ENCODE measurements at regions not wholly inside any gene's neighbourhood (a gene's known extent, or its start where the extent isn't known, plus 50 kb on each side); places are given as distances from the start of the nearest gene placed in this dataset.
"Not testable (repeated sequence)": the region's sequence is repeated elsewhere in the genome, so short reads cannot be mapped to it uniquely, and the experiment has no call there.

- H2AFZ ChIP-seq (ENCODE audit: low read depth, low read length); H3K9me3 ChIP-seq (ENCODE audit: low read length); H3K4me3 ChIP-seq (ENCODE audit: low read length); H3K36me3 ChIP-seq (ENCODE audit: insufficient read depth, low read length); H3K27me3 ChIP-seq (ENCODE audit: insufficient read depth, low read length); H3K4me1 ChIP-seq (ENCODE audit: insufficient read depth, low read length): not testable (repeated sequence)
These were observed 200.3 kb downstream of the NKX6-1 start for GRCh38 chr4:84298719-84299254.

- H3K4me1 ChIP-seq (ENCODE audit: insufficient read depth, low read length), result no peaks in the 10 kb centered on the region
- H2AFZ ChIP-seq (ENCODE audit: low read depth, low read length), result no peak overlapping the region
- no peaks in the 10 kb centered on the region for H3K27me3 ChIP-seq (ENCODE audit: insufficient read depth, low read length)
- no peaks in the 10 kb centered on the region for H3K9me3 ChIP-seq (ENCODE audit: low read length)
- no peak overlapping the region for H3K4me3 ChIP-seq (ENCODE audit: low read length)
- H3K36me3 ChIP-seq (ENCODE audit: insufficient read depth, low read length), result no peaks in the 10 kb centered on the region
These were observed 200.9 kb downstream of the NKX6-1 start for GRCh38 chr4:84298023-84298718.

GRCh38 chr4:84291969-84292368 lies 207.1 kb downstream of the NKX6-1 start:
- Histone ChIP-seq H2AFZ (ENCODE audit: low read depth, low read length) (no peak overlapping the region), H3K36me3 (ENCODE audit: insufficient read depth, low read length) (no peaks in the 10 kb centered on the region), H3K4me3 (ENCODE audit: low read length) (no peak overlapping the region), H3K4me1 (ENCODE audit: insufficient read depth, low read length) (no peaks in the 10 kb centered on the region), H3K9me3 (ENCODE audit: low read length) (no peaks in the 10 kb centered on the region), H3K27me3 (ENCODE audit: insufficient read depth, low read length) (no peaks in the 10 kb centered on the region)

GRCh38 chr4:84286048-84286447 lies 213.0 kb downstream of the NKX6-1 start:
- no peaks in the 10 kb centered on the region for H3K9me3 ChIP-seq (ENCODE audit: low read length)
- no peaks in the 10 kb centered on the region for H3K27me3 ChIP-seq (ENCODE audit: insufficient read depth, low read length)
- no peaks in the 10 kb centered on the region for H3K36me3 ChIP-seq (ENCODE audit: insufficient read depth, low read length)
- H3K4me3 ChIP-seq (ENCODE audit: low read length), result no peak overlapping the region
- no peak overlapping the region for H2AFZ ChIP-seq (ENCODE audit: low read depth, low read length)
- no peaks in the 10 kb centered on the region for H3K4me1 ChIP-seq (ENCODE audit: insufficient read depth, low read length)

- Histone ChIP-seq H3K27me3 (ENCODE audit: insufficient read depth, low read length) (no peaks in the 10 kb centered on the region), H2AFZ (ENCODE audit: low read depth, low read length) (no peak overlapping the region), H3K4me1 (ENCODE audit: insufficient read depth, low read length) (no peaks in the 10 kb centered on the region), H3K4me3 (ENCODE audit: low read length) (no peak overlapping the region), H3K9me3 (ENCODE audit: low read length) (no peaks in the 10 kb centered on the region), H3K36me3 (ENCODE audit: insufficient read depth, low read length) (no peaks in the 10 kb centered on the region)
These were observed 219.4 kb downstream of the NKX6-1 start for GRCh38 chr4:84279678-84280077.

GRCh38 chr4:84277923-84278322 lies 221.2 kb downstream of the NKX6-1 start:
- Histone ChIP-seq H2AFZ (ENCODE audit: low read depth, low read length) (no peak overlapping the region), H3K4me1 (ENCODE audit: insufficient read depth, low read length) (no peaks in the 10 kb centered on the region), H3K9me3 (ENCODE audit: low read length) (no peaks in the 10 kb centered on the region), H3K4me3 (ENCODE audit: low read length) (no peak overlapping the region), H3K27me3 (ENCODE audit: insufficient read depth, low read length) (no peaks in the 10 kb centered on the region), H3K36me3 (ENCODE audit: insufficient read depth, low read length) (no peaks in the 10 kb centered on the region)

- no peaks in the 10 kb centered on the region for H3K27me3 ChIP-seq (ENCODE audit: insufficient read depth, low read length)
- no peaks in the 10 kb centered on the region for H3K9me3 ChIP-seq (ENCODE audit: low read length)
- H2AFZ ChIP-seq (ENCODE audit: low read depth, low read length), result no peak overlapping the region
- H3K36me3 ChIP-seq (ENCODE audit: insufficient read depth, low read length), result no peaks in the 10 kb centered on the region
- no peaks in the 10 kb centered on the region for H3K4me1 ChIP-seq (ENCODE audit: insufficient read depth, low read length)
- no peak overlapping the region for H3K4me3 ChIP-seq (ENCODE audit: low read length)
These were observed 222.3 kb downstream of the NKX6-1 start for GRCh38 chr4:84276752-84277151.

GRCh38 chr4:84269536-84270044 lies 229.5 kb downstream of the NKX6-1 start:
- no peaks in the 10 kb centered on the region for H3K9me3 ChIP-seq (ENCODE audit: low read length)
- H3K27me3 ChIP-seq (ENCODE audit: insufficient read depth, low read length), result no peaks in the 10 kb centered on the region
- H2AFZ ChIP-seq (ENCODE audit: low read depth, low read length), result no peak overlapping the region
- no peaks in the 10 kb centered on the region for H3K36me3 ChIP-seq (ENCODE audit: insufficient read depth, low read length)
- H3K4me1 ChIP-seq (ENCODE audit: insufficient read depth, low read length), result no peaks in the 10 kb centered on the region
- H3K4me3 ChIP-seq (ENCODE audit: low read length), result no peak overlapping the region

GRCh38 chr4:84264652-84265051 lies 234.4 kb downstream of the NKX6-1 start:
- Histone ChIP-seq H3K9me3 (ENCODE audit: low read length) (no peaks in the 10 kb centered on the region), H3K36me3 (ENCODE audit: insufficient read depth, low read length) (no peaks in the 10 kb centered on the region), H2AFZ (ENCODE audit: low read depth, low read length) (no peak overlapping the region), H3K27me3 (ENCODE audit: insufficient read depth, low read length) (no peaks in the 10 kb centered on the region), H3K4me3 (ENCODE audit: low read length) (no peak overlapping the region), H3K4me1 (ENCODE audit: insufficient read depth, low read length) (no peaks in the 10 kb centered on the region)

- Histone ChIP-seq H3K4me1 (ENCODE audit: insufficient read depth, low read length) (no peaks in the 10 kb centered on the region), H3K4me3 (ENCODE audit: low read length) (no peak overlapping the region), H3K36me3 (ENCODE audit: insufficient read depth, low read length) (no peaks in the 10 kb centered on the region), H3K27me3 (ENCODE audit: insufficient read depth, low read length) (no peaks in the 10 kb centered on the region), H3K9me3 (ENCODE audit: low read length) (no peaks in the 10 kb centered on the region), H2AFZ (ENCODE audit: low read depth, low read length) (no peak overlapping the region)
These were observed 235.7 kb downstream of the NKX6-1 start for GRCh38 chr4:84263415-84263814.

- H3K4me3 ChIP-seq (ENCODE audit: low read length), result no peak overlapping the region
These were observed 238.6 kb downstream of the NKX6-1 start for GRCh38 chr4:84260495-84260894.

GRCh38 chr4:84258905-84259830 lies 239.9 kb downstream of the NKX6-1 start:
- H2AFZ ChIP-seq (ENCODE audit: low read depth, low read length), result no peak overlapping the region
- H3K36me3 ChIP-seq (ENCODE audit: insufficient read depth, low read length), result no peaks in the 10 kb centered on the region
- H3K27me3 ChIP-seq (ENCODE audit: insufficient read depth, low read length), result no peaks in the 10 kb centered on the region
- no peaks in the 10 kb centered on the region for H3K9me3 ChIP-seq (ENCODE audit: low read length)
- no peak overlapping the region for H3K4me3 ChIP-seq (ENCODE audit: low read length)
- H3K4me1 ChIP-seq (ENCODE audit: insufficient read depth, low read length), result no peaks in the 10 kb centered on the region

More at GRCh38 chr4:84260495-84260894, 238.6 kb downstream of the NKX6-1 start:
- Histone ChIP-seq H3K4me1 (ENCODE audit: insufficient read depth, low read length) (no peaks in the 10 kb centered on the region), H3K9me3 (ENCODE audit: low read length) (no peaks in the 10 kb centered on the region), H2AFZ (ENCODE audit: low read depth, low read length) (no peak overlapping the region), H3K27me3 (ENCODE audit: insufficient read depth, low read length) (no peaks in the 10 kb centered on the region), H3K36me3 (ENCODE audit: insufficient read depth, low read length) (no peaks in the 10 kb centered on the region)

GRCh38 chr4:84254537-84254936 lies 244.6 kb downstream of the NKX6-1 start:
- no peak overlapping the region for H3K4me3 ChIP-seq (ENCODE audit: low read length)
- H3K27me3 ChIP-seq (ENCODE audit: insufficient read depth, low read length), result no peaks in the 10 kb centered on the region
- no peak overlapping the region for H2AFZ ChIP-seq (ENCODE audit: low read depth, low read length)
- H3K4me1 ChIP-seq (ENCODE audit: insufficient read depth, low read length), result no peaks in the 10 kb centered on the region
- H3K9me3 ChIP-seq (ENCODE audit: low read length), result no peaks in the 10 kb centered on the region
- H3K36me3 ChIP-seq (ENCODE audit: insufficient read depth, low read length), result no peaks in the 10 kb centered on the region
